ENCODE measurements at regions not wholly inside any gene's neighbourhood (a gene's known extent, or its start where the extent isn't known, plus 50 kb on each side); places are given as distances from the start of the nearest gene placed in this dataset.

DNA sequence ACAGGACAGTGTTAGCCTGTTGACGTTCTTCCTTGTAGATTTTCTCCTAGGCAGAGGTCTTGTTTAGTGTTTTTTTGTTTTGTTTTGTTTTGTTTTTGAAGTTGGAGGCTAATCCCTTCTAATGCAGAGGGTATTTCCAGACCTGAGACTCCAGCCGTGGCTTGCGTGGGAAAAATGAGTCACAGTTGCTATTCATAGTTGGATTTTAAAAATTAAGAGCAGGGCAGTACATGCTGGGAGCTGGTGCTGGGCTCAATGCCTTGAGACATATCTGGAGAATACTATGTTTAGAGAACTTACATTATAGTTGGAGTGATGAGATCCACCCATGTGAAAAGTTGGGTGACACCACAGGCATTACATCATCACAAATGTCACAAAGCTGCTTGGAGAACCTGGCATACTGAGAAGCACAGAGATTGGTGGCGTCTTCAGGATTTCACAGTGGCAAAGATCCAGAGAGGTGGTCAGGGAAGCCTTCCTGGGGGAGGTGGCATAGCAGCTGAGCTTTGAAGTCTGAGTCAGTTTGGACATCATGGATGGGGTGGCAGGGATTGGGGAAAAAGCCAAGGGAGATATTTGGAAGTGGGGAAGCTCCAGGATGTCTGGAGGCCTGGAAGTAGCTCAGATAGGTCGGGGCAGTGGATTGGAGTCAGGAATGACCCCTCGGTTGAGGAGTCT is 249.4 kb downstream of the LOXHD1 start:
- Mint-ChIP-seq H3K4me3 (ENCODE audit: unreplicated experiment) (no peak overlapping the region), H3K27ac (ENCODE audit: unreplicated experiment) (peak overlapping the region; percentile 64), H3K4me1 (ENCODE audit: low read depth) (peaks cover 38% of the 10 kb centered on the region), H3K27me3 (ENCODE audit: low read depth) (peaks cover 3% of the 10 kb centered on the region), H3K36me3 (ENCODE audit: low read depth) (no peaks in the 10 kb centered on the region), H3K9me3 (ENCODE audit: low read depth) (no peaks in the 10 kb centered on the region)
- no peak for DNase-seq (ENCODE audit: low spot score)
- TF ChIP-seq CTCF (IDR thresholded peaks at IDR 0.05), result no peak

DNA sequence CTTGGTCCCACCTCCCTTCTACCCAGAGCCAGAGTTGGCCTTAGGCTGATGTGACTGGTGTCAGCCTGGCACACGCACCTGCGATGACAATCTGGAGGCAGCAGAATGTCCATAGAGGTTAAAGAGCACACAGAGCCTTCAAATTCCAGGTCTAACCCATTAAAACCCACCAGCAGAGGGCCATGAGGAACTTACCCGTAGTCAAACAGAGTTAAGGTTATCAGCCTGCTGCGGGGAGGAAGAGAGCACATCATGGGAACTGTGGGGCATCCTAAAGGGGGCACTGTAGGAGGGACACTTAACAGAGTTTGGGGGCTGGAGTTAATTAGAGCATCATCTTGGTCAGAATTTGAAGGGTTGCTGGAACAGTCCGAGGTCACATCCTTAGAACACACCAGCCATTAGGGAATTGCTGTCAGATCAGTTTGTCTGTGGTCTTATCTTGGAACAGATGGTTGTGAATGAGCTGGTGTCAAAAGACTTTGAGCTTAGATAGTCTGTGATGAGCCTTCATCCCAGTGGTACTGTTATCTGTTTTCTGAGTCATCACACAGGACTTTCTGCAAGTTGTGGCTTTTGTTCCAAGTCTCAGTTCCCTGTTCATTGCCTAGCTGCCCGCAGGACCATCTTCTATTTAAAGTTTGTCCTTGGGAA is 248.6 kb downstream of the LOXHD1 start:
- no peaks in the 10 kb centered on the region for H3K9me3 Mint-ChIP-seq (ENCODE audit: low read depth)
- H3K4me3 Mint-ChIP-seq (ENCODE audit: unreplicated experiment), result no peak overlapping the region
- H3K36me3 Mint-ChIP-seq (ENCODE audit: low read depth), result no peaks in the 10 kb centered on the region
- DNase-seq (ENCODE audit: low spot score), result no peak
- TF ChIP-seq CTCF (IDR thresholded peaks at IDR 0.05), result peak; percentile 37
- H3K27me3 Mint-ChIP-seq (ENCODE audit: low read depth), result peaks cover 3% of the 10 kb centered on the region
- peaks cover 44% of the 10 kb centered on the region for H3K4me1 Mint-ChIP-seq (ENCODE audit: low read depth)
- no peak overlapping the region for H3K27ac Mint-ChIP-seq (ENCODE audit: unreplicated experiment)

GRCh38 chr18:46411191-46411828 is 245.7 kb downstream of the LOXHD1 start:
- Mint-ChIP-seq H3K4me3 (ENCODE audit: unreplicated experiment) (no peak overlapping the region), H3K36me3 (ENCODE audit: low read depth) (no peaks in the 10 kb centered on the region), H3K9me3 (ENCODE audit: low read depth) (no peaks in the 10 kb centered on the region), H3K4me1 (ENCODE audit: low read depth) (peaks cover 50% of the 10 kb centered on the region), H3K27ac (ENCODE audit: unreplicated experiment) (no peak overlapping the region), H3K27me3 (ENCODE audit: low read depth) (peaks cover 3% of the 10 kb centered on the region)
- no peak for TF ChIP-seq CTCF (IDR thresholded peaks at IDR 0.05)
- DNase-seq (ENCODE audit: low spot score), result no peak

GRCh38 chr18:46411867-46412690 is 244.9 kb downstream of the LOXHD1 start:
- no peak for DNase-seq (ENCODE audit: low spot score)
- no peaks in the 10 kb centered on the region for H3K36me3 Mint-ChIP-seq (ENCODE audit: low read depth)
- H3K4me3 Mint-ChIP-seq (ENCODE audit: unreplicated experiment), result no peak overlapping the region
- H3K27me3 Mint-ChIP-seq (ENCODE audit: low read depth), result peaks cover 3% of the 10 kb centered on the region
- no peak for TF ChIP-seq CTCF (IDR thresholded peaks at IDR 0.05)
- no peaks in the 10 kb centered on the region for H3K9me3 Mint-ChIP-seq (ENCODE audit: low read depth)
- peaks cover 49% of the 10 kb centered on the region for H3K4me1 Mint-ChIP-seq (ENCODE audit: low read depth)
- H3K27ac Mint-ChIP-seq (ENCODE audit: unreplicated experiment), result peak overlapping the region; percentile 69

DNA sequence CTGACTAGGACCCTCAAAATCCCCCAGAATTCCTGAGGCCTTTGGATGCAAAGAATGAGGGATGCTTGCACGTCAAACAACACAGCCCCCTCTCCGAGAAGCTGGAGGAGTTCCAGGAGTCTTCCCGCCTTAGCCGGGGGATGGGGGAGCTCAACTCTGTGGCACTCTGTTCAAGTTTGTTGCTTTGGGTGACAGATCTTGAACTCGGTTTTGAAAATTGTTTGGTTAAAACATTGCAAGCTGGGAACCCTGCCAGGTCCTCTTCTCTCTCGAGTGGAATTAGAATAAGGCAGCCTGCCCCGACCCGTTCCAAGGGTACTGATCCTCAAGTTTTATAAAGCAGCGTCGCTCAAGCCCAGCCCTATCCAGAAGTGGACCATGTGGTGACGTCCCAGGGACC is 244.1 kb downstream of the LOXHD1 start:
- no peak for TF ChIP-seq CTCF (IDR thresholded peaks at IDR 0.05)
- no peak for DNase-seq (ENCODE audit: low spot score)
- Mint-ChIP-seq H3K36me3 (ENCODE audit: low read depth) (no peaks in the 10 kb centered on the region), H3K27me3 (ENCODE audit: low read depth) (peaks cover 3% of the 10 kb centered on the region), H3K9me3 (ENCODE audit: low read depth) (no peaks in the 10 kb centered on the region), H3K27ac (ENCODE audit: unreplicated experiment) (no peak overlapping the region), H3K4me1 (ENCODE audit: low read depth) (peaks cover 40% of the 10 kb centered on the region), H3K4me3 (ENCODE audit: unreplicated experiment) (no peak overlapping the region)

Data from chondrocyte (in vitro differentiated cells).